GM18511 (cell line): ENCODE measurements at regions not wholly inside any gene's neighbourhood (a gene's known extent, or its start where the extent isn't known, plus 50 kb on each side); places are given as distances from the start of the nearest gene placed in this dataset.

Source experiments
- ATAC-seq: cut with Tn5 transposase; IDR thresholded peaks from one replicate; pipeline ENCODE4 v1.9.1; 2021; ENCODE audit warnings: mild to moderate bottlenecking, moderate library complexity; ENCODE audit not compliant: unreplicated experiment

- ATAC-seq: no peak
Observed at GRCh38 chr12:71240946-71241345, 83.1 kb upstream of the TSPAN8 start.

GRCh38 chr12:71239731-71240130 lies 81.9 kb upstream of the TSPAN8 start:
- no peak for ATAC-seq

GRCh38 chr12:71237128-71237527 lies 79.3 kb upstream of the TSPAN8 start:
- no peak for ATAC-seq

GRCh38 chr12:71236133-71236660 lies 78.4 kb upstream of the TSPAN8 start:
- ATAC-seq: no peak

- ATAC-seq: no peak
Observed at GRCh38 chr12:71233083-71233482, 75.3 kb upstream of the TSPAN8 start.

- no peak for ATAC-seq
Observed at GRCh38 chr12:71230542-71230941, 72.7 kb upstream of the TSPAN8 start.

- ATAC-seq: no peak
Observed at GRCh38 chr12:71223139-71223538, 65.3 kb upstream of the TSPAN8 start.

- no peak for ATAC-seq
Observed at GRCh38 chr12:71222436-71222835, 64.6 kb upstream of the TSPAN8 start.

- no peak for ATAC-seq
Observed at GRCh38 chr12:71220260-71220659, 62.5 kb upstream of the TSPAN8 start.

- ATAC-seq: no peak
Observed at GRCh38 chr12:71219224-71219623, 61.4 kb upstream of the TSPAN8 start.

GRCh38 chr12:71218616-71219015 lies 60.8 kb upstream of the TSPAN8 start:
- ATAC-seq: no peak

GRCh38 chr12:71216725-71217579 lies 59.2 kb upstream of the TSPAN8 start:
- ATAC-seq: peak; percentile 67

- no peak for ATAC-seq
Observed at GRCh38 chr12:71214511-71215285, 56.9 kb upstream of the TSPAN8 start.

- ATAC-seq: no peak
Observed at GRCh38 chr12:71208053-71208685, 50.4 kb upstream of the TSPAN8 start.
